Peyer's patch (tissue), 4 donors: ENCODE measurements at regions not wholly inside any gene's neighbourhood (a gene's known extent, or its start where the extent isn't known, plus 50 kb on each side); places are given as distances from the start of the nearest gene placed in this dataset.
"Not testable (repeated sequence)": the region's sequence is repeated elsewhere in the genome, so short reads cannot be mapped to it uniquely, and the experiment has no call there.

Experiments
- DNase-seq, 3 donors: peaks; one replicate each; pipeline ENCODE4 v3.0.0-alpha.2; 2017 to 2019
- H3K27ac ChIP-seq, 4 donors: fragments of 200-600 bp; sonication (generic); one replicate each; pipeline ENCODE4 v1.5.1; 2016 to 2019
- H3K27me3 ChIP-seq, 2 donors: fragments of 200-600 bp; sonication (generic); one replicate each; pipeline ENCODE4 v1.5.1; 2019
- H3K36me3 ChIP-seq, 3 donors: fragments of 200-600 bp; sonication (generic); one replicate each; pipeline ENCODE4 v1.5.1; 2016 to 2019
- H3K4me1 ChIP-seq, 4 donors: fragments of 200-600 bp; sonication (generic); one replicate each; pipeline ENCODE4 v1.5.1; 2016 to 2019
- H3K4me3 ChIP-seq, 4 donors: fragments of 200-600 bp; sonication (generic); 1 replicate in 3 of 4; 2 replicates in 1 of 4; pipeline ENCODE4 v1.5.1; 2016 to 2019; ENCODE audit warnings: mild to moderate bottlenecking in 1 of 4
- H3K9me3 ChIP-seq, 4 donors: fragments of 200-600 bp; sonication (generic); one replicate each; pipeline ENCODE4 v1.5.1; 2016 to 2019; ENCODE audit warnings: mild to moderate bottlenecking in 1 of 4
- CTCF ChIP-seq, 6 experiments: fragments of 450-650 bp in 4 of 6; fragments of 200-600 bp in 2 of 6; sonication (generic) in 1 of 6; IDR thresholded peaks; one replicate each; pipeline ENCODE4 v1.5.1; 2017 to 2019; ENCODE audit warnings: antibody characterized with exemption in 6 of 6, mild to moderate bottlenecking in 3 of 6, moderate library complexity in 1 of 6
- POLR2A ChIP-seq, 2 donors: fragments of 450-650 bp; IDR thresholded peaks; one replicate each; pipeline ENCODE4 v1.5.1; 2017; ENCODE audit warnings: antibody characterized with exemption in 2 of 2, mild to moderate bottlenecking in 2 of 2, moderate library complexity in 2 of 2

GRCh38 chr1:95520390-95520789 is 286.4 kb downstream of the RWDD3 start:
- TF ChIP-seq CTCF (IDR thresholded peaks at IDR 0.05) = no peak
- DNase-seq = no peak
- Histone ChIP-seq H3K27me3 (no peaks in the 10 kb centered on the region), H3K4me1 (no peaks in the 10 kb centered on the region), H3K4me3 (no peak overlapping the region), H3K27ac (no peak overlapping the region), H3K9me3 (peaks cover 0 to 4% (median 0%) of the 10 kb centered on the region in 4 donors), H3K36me3 (no peaks in the 10 kb centered on the region)

GRCh38 chr1:95532335-95532734 is 298.3 kb downstream of the RWDD3 start:
- H3K9me3 ChIP-seq = no peaks in the 10 kb centered on the region
- H3K36me3 ChIP-seq = no peaks in the 10 kb centered on the region
- no peak overlapping the region for H3K4me3 ChIP-seq
- no peaks in the 10 kb centered on the region for H3K27me3 ChIP-seq
- H3K27ac ChIP-seq = no peak overlapping the region
- TF ChIP-seq CTCF (IDR thresholded peaks at IDR 0.05) = no peak
- TF ChIP-seq POLR2A (IDR thresholded peaks at IDR 0.05) = no peak
- no peaks in the 10 kb centered on the region for H3K4me1 ChIP-seq
- no peak for DNase-seq

DNA sequence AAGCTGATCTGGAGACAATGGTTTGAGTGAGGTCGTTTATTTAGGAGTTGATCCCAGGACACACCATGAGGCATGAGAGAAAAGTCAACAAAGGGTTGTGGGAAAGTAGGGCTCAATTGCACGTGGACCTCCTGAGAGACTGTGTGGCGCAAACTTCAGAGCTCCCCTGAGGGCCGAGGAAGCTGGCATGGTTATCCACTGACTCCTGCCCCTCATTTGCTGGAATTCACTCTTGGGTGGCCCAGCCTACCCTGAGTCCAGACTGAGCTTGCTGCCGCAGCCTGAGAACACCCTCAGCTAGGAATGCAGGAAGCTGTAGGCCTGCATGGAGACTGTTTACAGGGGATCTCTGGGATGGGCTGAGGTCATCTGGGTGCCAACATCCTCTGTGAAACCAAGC is 301.0 kb downstream of the RWDD3 start:
- Histone ChIP-seq H3K4me1 (no peaks in the 10 kb centered on the region), H3K27me3 (no peaks in the 10 kb centered on the region), H3K27ac (no peak overlapping the region), H3K4me3 (no peak overlapping the region), H3K36me3 (no peaks in the 10 kb centered on the region), H3K9me3 (no peaks in the 10 kb centered on the region)
- no peak for DNase-seq
- TF ChIP-seq POLR2A (IDR thresholded peaks at IDR 0.05) (no peak), CTCF (IDR thresholded peaks at IDR 0.05) (no peak)

- H3K9me3 ChIP-seq = no peaks in the 10 kb centered on the region
- TF ChIP-seq CTCF (IDR thresholded peaks at IDR 0.05) (no peak), POLR2A (IDR thresholded peaks at IDR 0.05) (no peak)
- no peak overlapping the region for H3K4me3 ChIP-seq
- no peaks in the 10 kb centered on the region for H3K36me3 ChIP-seq
- no peak for DNase-seq
- no peak overlapping the region for H3K27ac ChIP-seq
- H3K4me1 ChIP-seq = no peaks in the 10 kb centered on the region
- H3K27me3 ChIP-seq = no peaks in the 10 kb centered on the region
Measured at GRCh38 chr1:95535614-95536013, 301.6 kb downstream of the RWDD3 start.

GRCh38 chr1:95536501-95536900 is 302.5 kb downstream of the RWDD3 start:
- Histone ChIP-seq H3K27ac (no peak overlapping the region), H3K9me3 (no peaks in the 10 kb centered on the region), H3K27me3 (no peaks in the 10 kb centered on the region), H3K36me3 (no peaks in the 10 kb centered on the region), H3K4me3 (no peak overlapping the region), H3K4me1 (no peaks in the 10 kb centered on the region)
- no peak for TF ChIP-seq POLR2A (IDR thresholded peaks at IDR 0.05)
- TF ChIP-seq CTCF (IDR thresholded peaks at IDR 0.05) = no peak
- DNase-seq = no peak

- Histone ChIP-seq H3K36me3 (no peaks in the 10 kb centered on the region), H3K4me1 (no peaks in the 10 kb centered on the region), H3K27me3 (no peaks in the 10 kb centered on the region), H3K27ac (no peak overlapping the region), H3K9me3 (no peaks in the 10 kb centered on the region), H3K4me3 (no peak overlapping the region)
- no peak for DNase-seq
- TF ChIP-seq POLR2A (IDR thresholded peaks at IDR 0.05) (no peak), CTCF (IDR thresholded peaks at IDR 0.05) (no peak)
Measured at GRCh38 chr1:95537176-95537575, 303.2 kb downstream of the RWDD3 start.

GRCh38 chr1:95538242-95538641 is 304.2 kb downstream of the RWDD3 start:
- not testable (repeated sequence) for H3K27me3 ChIP-seq, H3K36me3 ChIP-seq, H3K9me3 ChIP-seq, H3K27ac ChIP-seq, H3K4me1 ChIP-seq, H3K4me3 ChIP-seq, DNase-seq
